Panc1 (cell line): ENCODE measurements at regions not wholly inside any gene's neighbourhood (a gene's known extent, or its start where the extent isn't known, plus 50 kb on each side); places are given as distances from the start of the nearest gene placed in this dataset.

Source experiments
- ATAC-seq: fragments of 200-7000 bp; cut with Tn5 transposase; 2 replicates; pipeline ENCODE4 v1.9.1; 2020; ENCODE audit warnings: mild to moderate bottlenecking, moderate library complexity
- BruUV-seq: library from RNA; stranded (reverse); fragments of 400-500 nt; replicated peaks from 2 replicates; lab custom pipeline; 2021; lab: Mats Ljungman, UMichigan
- CTCF ChIA-PET: fragments of 300-600 bp; sonication (Branson Sonifier 250); formaldehyde crosslinking; loops from one replicate; lab custom pipeline; 2022; ENCODE audit warnings: antibody characterized with exemption; lab: Charles Lee
- POLR2A ChIA-PET: fragments of 300-600 bp; sonication (Branson Sonifier 250); formaldehyde crosslinking; loops from one replicate; lab custom pipeline; 2022; ENCODE audit warnings: antibody characterized with exemption; lab: Charles Lee
- DNase-seq: peaks from one replicate; pipeline ENCODE4 v3.0.0-alpha.2; 2010; ENCODE audit warnings: low read depth, low spot score
- H3K27ac ChIP-seq: 2 replicates; pipeline ENCODE4 v1.5.1; 2011; ENCODE audit warnings: mild to moderate bottlenecking, low read length, inconsistent platforms
- H3K27me3 ChIP-seq: fragments of 200-500 bp; sonication (Bioruptor generic); 2 replicates; pipeline ENCODE4 v1.6.0; 2014; ENCODE audit warnings: low read length, inconsistent platforms; ENCODE audit not compliant: control insufficient read depth, insufficient read depth
- H3K36me3 ChIP-seq: fragments of 200-500 bp; sonication (Bioruptor generic); 2 replicates; pipeline ENCODE4 v1.5.1; 2014; ENCODE audit warnings: inconsistent platforms, mild to moderate bottlenecking, low read length, moderate library complexity; ENCODE audit not compliant: control insufficient read depth, insufficient read depth
- H3K4me1 ChIP-seq: 2 replicates; pipeline ENCODE4 v1.5.1; 2011; ENCODE audit warnings: inconsistent platforms, mild to moderate bottlenecking, low read length, moderate library complexity; ENCODE audit not compliant: control insufficient read depth, insufficient read depth
- H3K4me3 ChIP-seq, 2 experiments: 2 replicates each; pipeline ENCODE4 v1.5.1; 2011 to 2012; ENCODE audit warnings: low read depth in 2 of 2, low read length in 2 of 2, mild to moderate bottlenecking in 2 of 2, inconsistent platforms in 1 of 2, moderate library complexity in 1 of 2
- H3K9me3 ChIP-seq: fragments of 200-500 bp; sonication (Bioruptor generic); 2 replicates; pipeline ENCODE4 v1.5.1; 2014; ENCODE audit warnings: low read depth, mild to moderate bottlenecking, inconsistent platforms, low read length, moderate library complexity; ENCODE audit not compliant: control insufficient read depth, insufficient read depth
- POLR2AphosphoS5 ChIP-seq: IDR thresholded peaks from 2 replicates; pipeline ENCODE4 v1.6.1; 2012; ENCODE audit warnings: mild to moderate bottlenecking, low read depth, low read length, moderate library complexity
- SIN3A ChIP-seq: IDR thresholded peaks from 2 replicates; pipeline ENCODE4 v1.6.1; 2012; ENCODE audit warnings: low read depth, mild to moderate bottlenecking, low read length, moderate library complexity, borderline replicate concordance; ENCODE audit not compliant: insufficient read depth
- TCF7L2 ChIP-seq: IDR thresholded peaks from 2 replicates; pipeline ENCODE4 v1.6.1; 2011; ENCODE audit warnings: mild to moderate bottlenecking, low read depth, low read length, inconsistent platforms
- in situ Hi-C: cut with HindIII; loops from 2 replicates; pipeline ENCODE4 v1.10.0; 2016; ENCODE audit warnings: low sequenced_read_pairs, low pct_unique_long_range_greater_than_20kb
- intact Hi-C: fragments of 100-400 bp; cut with micrococcal nuclease; formaldehyde crosslinking; loops from one replicate; pipeline ENCODE4 v1.10.0; 2022; ENCODE audit not compliant: unreplicated experiment
- TF ChIP-seq, protein P1 (sequence below): fragments of 450-650 bp; IDR thresholded peaks from 2 replicates; pipeline ENCODE4 v1.5.1; 2017; ENCODE audit warnings: mild to moderate bottlenecking
- TF ChIP-seq, protein P2 (sequence below), 2 experiments: IDR thresholded peaks; 2 replicates each; pipeline ENCODE4 v1.6.1; 2011 to 2012; ENCODE audit warnings: low read depth in 2 of 2, control low read depth in 1 of 2, low read length in 1 of 2, mild to moderate bottlenecking in 1 of 2, moderate library complexity in 1 of 2; ENCODE audit not compliant: insufficient read depth in 1 of 2

DNA sequence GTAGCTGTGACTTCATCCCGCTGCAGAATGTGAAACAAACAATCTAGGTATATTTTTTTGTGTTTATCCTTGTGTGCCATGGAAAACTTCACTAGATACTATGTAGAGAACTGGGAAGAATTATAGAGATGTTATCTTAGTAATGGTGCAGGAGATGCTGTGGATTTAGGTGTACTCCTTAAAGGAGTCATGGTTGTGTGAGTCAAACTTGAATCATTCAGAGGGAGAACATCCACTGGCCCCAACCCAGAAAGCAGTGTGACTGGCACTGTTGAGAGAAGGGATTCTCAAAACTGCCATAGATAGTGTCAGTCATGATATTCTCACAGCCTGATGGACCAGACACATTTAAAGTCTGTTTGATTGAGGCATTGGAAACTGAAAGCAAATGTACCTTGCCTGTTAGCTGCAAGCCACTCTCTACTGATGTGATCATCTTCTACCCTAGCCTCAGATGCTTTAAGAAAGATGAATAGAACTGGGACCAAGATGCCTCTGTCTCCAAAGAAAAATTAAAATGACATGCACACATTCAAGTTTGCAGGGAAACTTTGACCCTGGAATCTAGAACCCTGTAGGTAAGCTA is 754.6 kb downstream of the MRPL39 start:
- no peak for ATAC-seq
- DNase-seq, result no peak
- Histone ChIP-seq H3K4me1 (no peaks in the 10 kb centered on the region), H3K36me3 (no peaks in the 10 kb centered on the region), H3K27ac (no peak overlapping the region), H3K9me3 (no peaks in the 10 kb centered on the region), H3K27me3 (no peaks in the 10 kb centered on the region), H3K4me3 (no peak overlapping the region)
- intact Hi-C loops, result no loop called here
- TF ChIP-seq, protein P1, sequence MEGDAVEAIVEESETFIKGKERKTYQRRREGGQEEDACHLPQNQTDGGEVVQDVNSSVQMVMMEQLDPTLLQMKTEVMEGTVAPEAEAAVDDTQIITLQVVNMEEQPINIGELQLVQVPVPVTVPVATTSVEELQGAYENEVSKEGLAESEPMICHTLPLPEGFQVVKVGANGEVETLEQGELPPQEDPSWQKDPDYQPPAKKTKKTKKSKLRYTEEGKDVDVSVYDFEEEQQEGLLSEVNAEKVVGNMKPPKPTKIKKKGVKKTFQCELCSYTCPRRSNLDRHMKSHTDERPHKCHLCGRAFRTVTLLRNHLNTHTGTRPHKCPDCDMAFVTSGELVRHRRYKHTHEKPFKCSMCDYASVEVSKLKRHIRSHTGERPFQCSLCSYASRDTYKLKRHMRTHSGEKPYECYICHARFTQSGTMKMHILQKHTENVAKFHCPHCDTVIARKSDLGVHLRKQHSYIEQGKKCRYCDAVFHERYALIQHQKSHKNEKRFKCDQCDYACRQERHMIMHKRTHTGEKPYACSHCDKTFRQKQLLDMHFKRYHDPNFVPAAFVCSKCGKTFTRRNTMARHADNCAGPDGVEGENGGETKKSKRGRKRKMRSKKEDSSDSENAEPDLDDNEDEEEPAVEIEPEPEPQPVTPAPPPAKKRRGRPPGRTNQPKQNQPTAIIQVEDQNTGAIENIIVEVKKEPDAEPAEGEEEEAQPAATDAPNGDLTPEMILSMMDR, result no peak
- no peak for TF ChIP-seq POLR2AphosphoS5
- no peak for TF ChIP-seq SIN3A
- ChIA-PET CTCF (no interaction called here), POLR2A (no interaction called here)
- in situ Hi-C loops, result no loop called here
- BruUV-seq, result no TSS peak

DNA sequence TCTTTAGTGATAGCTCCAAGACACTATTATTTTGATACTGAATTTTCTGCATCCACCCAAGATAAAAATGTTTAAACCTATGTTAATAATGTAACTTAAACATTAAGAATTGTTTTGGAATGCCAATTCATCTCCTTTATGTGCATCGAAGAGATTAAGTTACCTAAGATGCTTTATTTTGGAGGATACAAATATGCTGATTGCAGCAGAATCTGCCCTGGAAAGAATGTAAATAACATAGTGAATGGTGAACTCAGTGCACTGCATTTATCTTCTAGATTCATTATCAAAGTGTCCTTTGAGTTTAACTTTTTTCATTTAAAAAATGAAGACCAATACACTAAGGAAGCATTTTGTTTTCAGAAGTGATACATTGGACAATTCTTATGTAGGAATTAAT is 757.2 kb downstream of the MRPL39 start:
- no peaks in the 10 kb centered on the region for H3K27me3 ChIP-seq
- H3K9me3 ChIP-seq, result no peaks in the 10 kb centered on the region
- no peak overlapping the region for H3K27ac ChIP-seq
- ATAC-seq, result no peak
- intact Hi-C loops, result no loop called here
- no peak overlapping the region for H3K4me3 ChIP-seq
- no peaks in the 10 kb centered on the region for H3K36me3 ChIP-seq
- POLR2A ChIA-PET, result no interaction called here
- TF ChIP-seq, protein P1, result no peak
- no peak for TF ChIP-seq TCF7L2
- CTCF ChIA-PET, result no interaction called here
- no peaks in the 10 kb centered on the region for H3K4me1 ChIP-seq
- no TSS peak for BruUV-seq
- no peak for DNase-seq
- in situ Hi-C loops, result no loop called here

GRCh38 chr21:24844671-24845070 is 762.6 kb downstream of the MRPL39 start:
- no TSS peak for BruUV-seq
- CTCF ChIA-PET, result no interaction called here
- Histone ChIP-seq H3K27ac (no peak overlapping the region), H3K27me3 (no peaks in the 10 kb centered on the region), H3K9me3 (no peaks in the 10 kb centered on the region), H3K36me3 (no peaks in the 10 kb centered on the region), H3K4me1 (no peaks in the 10 kb centered on the region), H3K4me3 (no peak overlapping the region)
- no peak for ATAC-seq
- TF ChIP-seq POLR2AphosphoS5, result no peak
- TF ChIP-seq, protein P1, result no peak
- TF ChIP-seq, protein P2, sequence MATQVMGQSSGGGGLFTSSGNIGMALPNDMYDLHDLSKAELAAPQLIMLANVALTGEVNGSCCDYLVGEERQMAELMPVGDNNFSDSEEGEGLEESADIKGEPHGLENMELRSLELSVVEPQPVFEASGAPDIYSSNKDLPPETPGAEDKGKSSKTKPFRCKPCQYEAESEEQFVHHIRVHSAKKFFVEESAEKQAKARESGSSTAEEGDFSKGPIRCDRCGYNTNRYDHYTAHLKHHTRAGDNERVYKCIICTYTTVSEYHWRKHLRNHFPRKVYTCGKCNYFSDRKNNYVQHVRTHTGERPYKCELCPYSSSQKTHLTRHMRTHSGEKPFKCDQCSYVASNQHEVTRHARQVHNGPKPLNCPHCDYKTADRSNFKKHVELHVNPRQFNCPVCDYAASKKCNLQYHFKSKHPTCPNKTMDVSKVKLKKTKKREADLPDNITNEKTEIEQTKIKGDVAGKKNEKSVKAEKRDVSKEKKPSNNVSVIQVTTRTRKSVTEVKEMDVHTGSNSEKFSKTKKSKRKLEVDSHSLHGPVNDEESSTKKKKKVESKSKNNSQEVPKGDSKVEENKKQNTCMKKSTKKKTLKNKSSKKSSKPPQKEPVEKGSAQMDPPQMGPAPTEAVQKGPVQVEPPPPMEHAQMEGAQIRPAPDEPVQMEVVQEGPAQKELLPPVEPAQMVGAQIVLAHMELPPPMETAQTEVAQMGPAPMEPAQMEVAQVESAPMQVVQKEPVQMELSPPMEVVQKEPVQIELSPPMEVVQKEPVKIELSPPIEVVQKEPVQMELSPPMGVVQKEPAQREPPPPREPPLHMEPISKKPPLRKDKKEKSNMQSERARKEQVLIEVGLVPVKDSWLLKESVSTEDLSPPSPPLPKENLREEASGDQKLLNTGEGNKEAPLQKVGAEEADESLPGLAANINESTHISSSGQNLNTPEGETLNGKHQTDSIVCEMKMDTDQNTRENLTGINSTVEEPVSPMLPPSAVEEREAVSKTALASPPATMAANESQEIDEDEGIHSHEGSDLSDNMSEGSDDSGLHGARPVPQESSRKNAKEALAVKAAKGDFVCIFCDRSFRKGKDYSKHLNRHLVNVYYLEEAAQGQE (IDR thresholded peaks at IDR 0.05; ENCODE audit: insufficient read depth in 1 of 2, low read depth in 2 of 2, low read length in 1 of 2), result no peak
- no peak for TF ChIP-seq SIN3A
- TF ChIP-seq TCF7L2, result no peak
- in situ Hi-C loops (no loop called here), intact Hi-C loops (no loop called here)
- POLR2A ChIA-PET, result no interaction called here
- DNase-seq, result no peak
